ENCODE measurements at regions not wholly inside any gene's neighbourhood (a gene's known extent, or its start where the extent isn't known, plus 50 kb on each side); places are given as distances from the start of the nearest gene placed in this dataset.

DNA sequence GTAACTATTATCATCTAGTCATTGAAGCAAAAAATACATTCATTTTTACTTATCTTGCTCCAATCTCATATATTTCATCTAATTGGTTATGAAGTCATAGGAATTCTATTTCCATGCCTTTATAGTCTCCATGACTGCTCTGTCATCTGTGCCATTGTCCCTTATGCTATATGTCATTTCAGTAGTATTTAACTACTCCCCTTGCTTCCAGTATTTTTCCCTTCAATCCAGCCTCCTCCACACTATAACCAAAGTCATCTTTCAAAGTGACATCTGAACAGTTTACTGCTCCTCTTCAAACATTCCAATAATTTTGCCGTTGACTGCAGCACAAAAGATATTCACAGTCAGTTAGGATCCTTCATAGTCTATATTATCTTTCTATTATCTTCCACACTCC, 216.6 kb upstream of the HS3ST5 start:
- no peak overlapping the region for H3K4me3 ChIP-seq (replicated peaks in 1 of 2; ENCODE audit: low read depth in 2 of 2, low read length in 2 of 2)
- DNase-seq (ENCODE audit: low read depth in 2 of 2) = no peak
- TF ChIP-seq CTCF (IDR thresholded peaks at IDR 0.05; ENCODE audit: low read depth, low read length) = no peak

GRCh38 chr6:114558153-114558552, 215.3 kb upstream of the HS3ST5 start:
- TF ChIP-seq CTCF (IDR thresholded peaks at IDR 0.05; ENCODE audit: low read depth, low read length) = no peak
- no peak overlapping the region for H3K4me3 ChIP-seq (replicated peaks in 1 of 2; ENCODE audit: low read depth in 2 of 2, low read length in 2 of 2)
- DNase-seq (ENCODE audit: low read depth in 2 of 2) = no peak

GRCh38 chr6:114556846-114557488, 214.1 kb upstream of the HS3ST5 start:
- no peak for DNase-seq (ENCODE audit: low read depth in 2 of 2)
- no peak overlapping the region for H3K4me3 ChIP-seq (replicated peaks in 1 of 2; ENCODE audit: low read depth in 2 of 2, low read length in 2 of 2)
- TF ChIP-seq CTCF (IDR thresholded peaks at IDR 0.05; ENCODE audit: low read depth, low read length) = no peak

- no peak for DNase-seq (ENCODE audit: low read depth in 2 of 2)
- TF ChIP-seq CTCF (IDR thresholded peaks at IDR 0.05; ENCODE audit: low read depth, low read length) = no peak
- H3K4me3 ChIP-seq (replicated peaks in 1 of 2; ENCODE audit: low read depth in 2 of 2, low read length in 2 of 2) = no peak overlapping the region
Measured at GRCh38 chr6:114550316-114550715, 207.5 kb upstream of the HS3ST5 start.

GRCh38 chr6:114543696-114544095, 200.9 kb upstream of the HS3ST5 start:
- DNase-seq (ENCODE audit: low read depth in 2 of 2) = no peak
- TF ChIP-seq CTCF (IDR thresholded peaks at IDR 0.05; ENCODE audit: low read depth, low read length) = no peak
- no peak overlapping the region for H3K4me3 ChIP-seq (replicated peaks in 1 of 2; ENCODE audit: low read depth in 2 of 2, low read length in 2 of 2)

DNA sequence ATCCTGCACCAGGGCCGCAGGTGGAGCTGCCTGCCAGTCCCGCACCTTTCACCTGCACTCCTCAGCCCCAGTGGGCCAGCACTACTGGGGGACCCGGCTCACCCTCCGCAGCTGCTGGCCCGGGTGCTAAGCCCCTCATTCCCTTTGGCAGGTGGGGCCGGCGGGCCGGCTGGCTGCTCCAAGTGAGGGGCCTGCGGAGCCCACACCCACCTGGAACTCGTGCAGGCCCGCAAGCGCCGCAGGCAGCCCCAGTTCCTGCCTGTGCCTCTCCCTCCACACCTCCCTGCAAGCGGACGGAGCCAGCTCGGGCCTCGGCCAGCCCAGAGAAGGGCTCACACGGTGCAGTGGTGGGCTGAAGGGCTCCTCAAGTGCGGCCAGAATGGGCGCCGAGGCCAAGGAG, 199.0 kb upstream of the HS3ST5 start:
- no peak for TF ChIP-seq CTCF (IDR thresholded peaks at IDR 0.05; ENCODE audit: low read depth, low read length)
- H3K4me3 ChIP-seq (replicated peaks in 1 of 2; ENCODE audit: low read depth in 2 of 2, low read length in 2 of 2) = no peak overlapping the region
- no peak for DNase-seq (ENCODE audit: low read depth in 2 of 2)

DNA sequence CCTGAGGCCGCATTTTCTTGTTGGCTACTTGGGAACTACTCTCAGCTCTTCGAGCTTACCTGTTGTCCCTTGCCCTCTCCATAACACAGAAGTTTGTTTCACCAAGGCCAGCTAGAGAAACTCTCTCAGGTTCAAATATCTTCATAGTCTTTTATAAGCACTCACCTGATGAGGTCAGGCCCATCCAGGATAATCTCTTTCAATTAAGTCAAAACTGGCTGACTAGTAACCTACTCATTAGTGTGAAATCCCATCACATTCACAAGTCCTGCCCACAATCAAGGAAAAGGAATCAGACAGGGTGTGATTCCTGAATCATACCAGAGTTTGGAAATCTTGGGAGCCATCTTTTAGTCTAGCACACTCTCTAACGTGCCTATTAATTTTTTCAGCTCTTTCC, 195.2 kb upstream of the HS3ST5 start:
- no peak for DNase-seq (ENCODE audit: low read depth in 2 of 2)
- no peak for TF ChIP-seq CTCF (IDR thresholded peaks at IDR 0.05; ENCODE audit: low read depth, low read length)
- no peak overlapping the region for H3K4me3 ChIP-seq (replicated peaks in 1 of 2; ENCODE audit: low read depth in 2 of 2, low read length in 2 of 2)

Measured in cardiac fibroblast (primary cell).